CD4-positive, alpha-beta T cell treated with Interleukin-17A for 1 hour (primary cell): ENCODE measurements at regions not wholly inside any gene's neighbourhood (a gene's known extent, or its start where the extent isn't known, plus 50 kb on each side); places are given as distances from the start of the nearest gene placed in this dataset.

Experiments
- DNase-seq: peaks from one replicate; pipeline ENCODE4 v3.0.0-alpha.2; 2020

DNA sequence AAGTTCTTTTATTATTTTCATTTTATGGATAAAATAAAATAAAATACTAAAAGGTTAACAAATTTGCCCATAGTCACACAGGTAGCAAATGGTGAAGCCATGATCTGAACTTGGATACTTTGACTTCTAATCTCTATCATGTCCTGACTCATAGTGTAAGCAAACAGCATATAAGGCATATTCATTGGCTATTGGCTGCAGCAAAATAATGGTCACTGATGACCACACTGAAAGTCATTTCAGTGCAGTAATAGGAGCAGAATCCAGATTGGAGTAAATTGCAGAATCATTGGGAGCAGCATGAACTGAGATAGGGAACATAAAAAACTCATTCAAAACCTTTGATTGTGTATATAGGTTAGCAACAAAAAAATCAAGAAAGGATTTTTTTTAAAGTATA, 262.9 kb downstream of the PLA2G4A start:
- no peak for DNase-seq

DNA sequence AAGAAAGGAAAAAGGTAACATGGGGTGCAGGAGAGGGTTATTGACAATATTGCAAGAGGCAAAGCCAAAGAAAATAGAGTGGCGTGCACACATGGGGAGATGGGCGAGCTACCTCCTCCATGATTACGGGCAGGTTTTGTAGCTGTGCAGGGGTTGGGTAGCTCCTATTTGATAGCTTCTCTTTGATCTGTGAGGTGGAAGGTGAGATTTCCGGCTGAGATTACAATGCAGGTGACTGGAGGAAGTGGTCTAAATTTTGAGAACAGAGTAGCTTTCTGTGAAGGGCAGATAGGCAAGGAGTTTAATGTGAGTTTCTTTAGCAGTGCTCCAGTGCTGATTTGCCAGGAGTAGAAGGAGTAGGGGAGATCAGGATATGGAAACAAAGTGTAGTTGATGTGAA, 263.4 kb downstream of the PLA2G4A start:
- DNase-seq: peak; percentile 57

DNA sequence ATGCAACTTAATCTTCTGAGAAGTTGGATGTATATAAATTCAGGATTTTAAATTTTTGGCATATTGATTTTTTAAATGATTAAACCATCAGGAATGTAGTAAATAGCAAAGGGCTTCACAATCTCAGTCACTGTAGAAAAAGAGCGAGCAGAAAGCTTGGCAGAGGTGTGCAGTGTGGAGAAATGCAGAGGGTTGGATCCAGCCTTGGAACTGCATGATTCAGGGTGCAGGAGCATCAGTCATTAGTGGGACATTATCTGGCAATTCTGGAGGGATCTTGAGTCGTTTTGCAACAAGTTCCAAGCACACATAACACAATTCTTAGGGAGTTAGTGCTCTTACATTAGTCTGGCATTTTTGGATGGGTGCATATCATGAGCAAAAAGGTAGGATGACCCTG, 267.9 kb downstream of the PLA2G4A start:
- DNase-seq: no peak

DNA sequence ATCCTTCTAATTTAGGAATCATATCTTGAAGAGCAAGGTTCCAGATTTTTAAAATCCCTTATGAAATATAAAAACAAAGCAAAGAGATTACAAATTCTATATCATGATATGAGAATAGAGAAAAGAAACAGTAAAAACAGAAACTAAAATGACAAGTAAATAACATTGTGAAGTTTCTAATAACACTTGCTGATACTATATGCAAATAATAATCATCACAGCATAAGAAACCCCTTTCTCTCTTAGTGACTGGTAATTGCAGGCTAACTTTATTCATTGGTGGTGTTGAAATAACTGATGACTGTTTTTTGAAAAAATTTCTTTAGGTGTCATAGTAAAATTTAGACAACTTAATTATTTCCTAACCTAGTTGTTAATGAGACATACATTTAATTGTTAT, 281.6 kb downstream of the PLA2G4A start:
- no peak for DNase-seq

DNA sequence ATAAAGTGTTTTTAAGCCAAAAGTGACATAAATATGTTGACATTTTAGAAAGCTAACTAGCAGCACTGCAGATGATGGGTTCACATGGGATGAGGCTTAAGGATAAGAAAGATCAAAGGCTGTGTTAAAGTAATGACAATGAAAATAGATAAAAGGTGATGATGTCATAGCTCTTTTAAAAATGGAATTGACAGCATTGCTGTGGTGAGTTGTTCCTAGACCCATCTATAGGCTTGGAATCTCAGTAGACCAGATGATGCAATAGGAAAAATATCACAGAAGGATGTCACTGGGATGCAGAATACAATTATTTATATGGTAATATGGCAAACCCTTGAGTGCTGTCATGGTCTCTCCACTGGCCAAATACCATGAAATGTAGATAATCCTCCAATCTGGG, 286.0 kb downstream of the PLA2G4A start:
- DNase-seq: no peak

DNA sequence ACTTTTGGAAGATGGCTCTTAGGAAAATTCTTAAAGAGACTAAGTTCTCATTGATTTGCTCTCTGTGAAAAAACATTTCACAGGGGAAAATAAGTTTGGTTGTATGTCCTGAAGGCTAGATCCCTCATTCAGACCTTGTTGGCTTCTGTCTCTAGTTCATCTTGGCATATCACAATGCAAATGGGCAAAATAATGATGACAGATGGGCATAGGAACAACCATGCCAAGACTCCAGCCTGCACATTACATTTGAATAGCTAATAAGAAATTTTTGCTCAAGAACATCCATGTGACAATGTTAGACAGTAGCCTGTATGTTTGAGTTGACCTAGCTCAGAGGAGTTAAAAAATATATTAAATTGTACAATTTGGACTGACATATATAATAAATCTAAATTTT, 292.9 kb downstream of the PLA2G4A start:
- no peak for DNase-seq

DNA sequence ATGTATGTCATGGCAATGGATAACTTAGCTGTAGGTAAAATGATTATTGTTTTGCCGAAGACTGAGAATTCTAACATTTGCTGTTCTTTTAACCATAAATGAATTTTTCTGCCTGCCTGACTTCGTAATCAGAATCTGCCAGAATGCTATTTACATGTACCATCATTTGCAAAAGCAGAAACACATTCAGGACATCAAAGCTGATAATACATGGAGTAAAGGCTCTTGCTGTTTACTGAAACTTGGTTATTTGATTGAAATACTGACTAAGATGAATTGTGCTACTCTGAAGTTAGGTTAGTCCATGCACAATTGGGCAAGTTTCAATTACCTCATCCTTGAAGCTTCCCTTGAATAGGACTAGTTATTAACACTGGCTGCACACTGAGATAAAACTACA, 293.8 kb downstream of the PLA2G4A start:
- no peak for DNase-seq

DNA sequence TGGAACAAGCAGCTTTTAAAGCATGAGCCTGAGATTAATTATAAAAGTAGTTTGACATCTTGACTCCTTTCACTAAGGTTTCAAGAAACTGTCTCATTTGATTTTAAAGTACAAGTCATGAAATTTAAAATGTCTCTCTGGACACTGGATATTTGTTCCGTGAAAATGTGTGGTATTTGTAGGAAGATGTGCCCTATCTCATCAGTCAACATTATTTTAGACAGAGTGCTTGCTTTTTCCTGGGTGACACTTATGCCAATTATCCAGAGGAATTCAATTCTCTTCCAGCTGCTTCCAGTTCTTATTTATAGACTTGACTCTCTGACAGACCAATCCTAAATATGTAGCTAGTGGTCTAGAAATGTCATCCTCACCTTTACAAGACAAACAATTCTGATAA, 300.4 kb downstream of the PLA2G4A start:
- no peak for DNase-seq

DNA sequence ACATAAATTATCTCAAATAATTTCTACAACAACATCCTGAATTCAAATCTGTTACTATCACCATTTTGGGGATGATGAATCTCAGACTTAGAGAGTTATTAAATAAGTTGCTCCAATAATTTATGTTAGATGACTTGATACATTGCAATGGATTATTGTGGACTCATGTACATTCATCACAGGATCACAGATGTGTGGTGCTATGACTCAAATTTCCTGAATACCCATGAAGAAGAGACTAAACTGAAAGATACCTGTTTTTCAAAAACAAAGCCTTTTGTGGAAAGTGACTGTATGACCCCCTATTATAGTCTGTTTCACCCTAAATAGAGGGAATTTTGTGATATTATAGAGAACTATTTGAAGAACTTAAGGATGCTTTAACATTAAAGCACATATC, 315.0 kb downstream of the PLA2G4A start:
- no peak for DNase-seq

DNA sequence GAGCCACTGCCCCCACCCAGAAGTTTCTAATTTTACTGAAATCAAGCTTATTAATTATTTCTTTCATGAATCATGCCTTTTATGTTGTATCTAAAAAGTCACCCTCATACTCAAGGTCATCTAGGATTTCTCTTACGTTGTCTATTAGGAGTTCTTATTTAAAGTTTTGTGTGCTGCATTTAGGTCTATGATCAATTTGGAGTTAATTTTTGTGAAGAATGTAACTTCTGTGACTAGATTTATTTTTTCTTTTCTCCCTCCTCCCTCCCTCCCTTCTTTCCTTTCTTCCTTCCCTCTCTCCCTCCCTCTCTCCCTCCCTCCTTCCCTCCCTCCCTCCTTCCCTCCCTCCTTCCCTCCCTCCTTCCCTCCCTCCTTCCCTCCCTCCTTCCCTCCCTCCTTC, 317.6 kb downstream of the PLA2G4A start:
- DNase-seq: no peak

DNA sequence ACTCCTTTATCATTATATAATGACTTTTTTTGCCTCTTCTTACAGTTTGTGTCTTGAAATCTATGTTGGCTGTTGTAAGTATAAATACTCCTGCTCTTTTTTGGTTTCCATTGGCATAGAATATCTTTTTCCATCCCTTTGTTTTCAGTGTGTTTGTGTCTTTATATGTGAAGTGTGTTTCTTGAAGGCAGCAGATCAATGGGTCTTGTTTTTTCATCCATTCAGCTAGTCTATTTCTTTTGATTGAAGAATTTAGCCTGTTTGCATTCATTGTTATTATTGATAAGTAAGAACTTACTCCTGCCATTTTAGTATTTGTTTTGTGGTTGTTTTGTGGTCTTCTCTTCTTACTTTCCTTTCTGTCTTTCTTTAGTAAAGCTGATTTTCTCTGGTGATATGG, 322.8 kb downstream of the PLA2G4A start:
- no peak for DNase-seq

DNA sequence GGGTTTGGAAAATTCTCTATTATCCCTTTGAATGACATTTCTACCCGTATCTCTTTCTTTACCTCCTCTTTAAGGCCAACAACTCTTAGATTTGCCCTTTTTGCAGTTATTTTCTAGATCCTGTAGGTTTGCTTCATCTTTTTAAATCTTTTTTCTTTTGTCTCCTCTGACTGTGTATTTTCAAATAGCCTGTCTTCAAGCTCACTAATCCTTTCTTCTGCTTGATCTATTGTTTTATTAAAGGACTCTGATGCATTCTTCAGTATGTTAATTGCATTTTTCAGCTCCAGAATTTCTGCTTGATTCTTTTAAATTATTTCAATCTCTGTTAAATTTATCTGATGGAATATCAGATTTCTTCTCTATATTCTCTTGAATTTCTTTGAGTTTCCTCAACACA, 324.3 kb downstream of the PLA2G4A start:
- no peak for DNase-seq

DNA sequence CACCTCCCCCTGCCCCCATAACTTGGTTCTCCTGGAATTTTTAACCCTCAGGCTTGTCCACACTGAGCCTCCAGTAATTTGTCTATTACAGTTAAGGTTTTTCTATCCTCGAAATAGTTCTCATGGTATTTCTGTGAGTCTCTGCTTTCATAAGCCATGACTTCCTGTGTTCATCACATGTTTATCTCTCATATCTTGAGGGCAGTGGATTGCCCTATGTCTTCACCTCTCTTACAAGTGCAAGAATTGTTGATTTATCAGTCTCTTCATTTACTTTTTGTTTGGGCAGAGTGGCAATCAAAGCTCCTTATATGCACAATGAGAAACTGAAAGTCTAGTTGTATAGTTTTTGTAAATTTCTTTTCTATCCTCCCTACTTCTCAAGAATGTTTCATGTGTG, 328.4 kb downstream of the PLA2G4A start:
- peak; percentile 5 for DNase-seq

DNA sequence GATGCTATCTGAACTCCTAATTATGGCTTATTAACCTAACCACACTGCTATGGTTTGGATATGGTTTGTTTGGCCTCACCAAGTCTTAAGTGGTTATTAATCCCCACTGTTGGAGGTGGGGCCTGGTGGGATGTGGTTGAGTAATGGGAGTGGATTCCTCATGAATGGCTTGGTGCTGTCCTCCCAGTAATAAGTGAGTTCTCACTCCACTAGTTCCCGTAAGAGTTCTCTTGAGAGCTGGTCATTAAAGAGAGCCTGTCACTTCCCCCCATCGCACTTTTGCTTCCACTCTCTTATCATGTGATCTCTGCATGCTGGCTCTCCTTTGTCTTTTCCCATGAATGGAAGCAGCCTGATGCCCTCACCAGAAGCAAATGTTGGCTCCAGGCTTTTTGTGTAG, 328.8 kb downstream of the PLA2G4A start:
- no peak for DNase-seq

DNA sequence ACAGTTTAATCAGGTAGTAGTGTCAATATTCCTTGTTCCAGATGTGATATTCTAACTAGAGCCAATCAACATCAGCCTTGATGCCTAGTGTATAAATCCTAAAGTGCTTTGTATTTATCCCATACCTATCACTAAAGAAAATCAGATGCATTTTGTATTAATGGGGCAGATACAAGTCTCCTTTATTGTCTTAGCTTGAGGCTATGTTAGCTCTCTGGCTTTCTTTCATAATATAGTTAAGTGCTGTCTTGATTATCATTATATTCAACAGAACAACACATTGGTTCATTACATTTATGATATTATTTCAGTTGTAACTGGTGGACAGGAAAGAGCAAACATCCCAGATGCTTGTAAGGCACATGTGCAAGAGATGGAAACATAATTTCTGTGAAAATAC, 338.8 kb downstream of the PLA2G4A start:
- no peak for DNase-seq

DNA sequence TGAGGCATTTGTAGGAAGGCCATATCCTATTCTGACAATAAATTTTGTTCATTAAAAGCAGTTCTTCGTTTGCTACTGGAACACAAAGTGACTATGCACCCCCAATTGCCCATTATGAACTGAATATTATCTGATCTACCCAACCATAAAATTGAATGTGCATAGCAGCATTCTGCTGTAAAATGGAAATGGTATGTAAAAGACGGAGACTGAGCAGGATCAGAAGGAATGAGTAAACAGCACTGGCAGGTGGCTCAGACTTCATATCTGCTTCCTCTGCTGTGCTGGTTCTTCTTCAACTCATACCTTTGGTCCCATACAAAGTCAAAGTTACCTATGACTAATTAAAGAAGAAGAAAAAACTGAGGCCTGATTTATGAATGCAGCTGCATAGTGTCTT, 339.5 kb downstream of the PLA2G4A start:
- DNase-seq: no peak

DNA sequence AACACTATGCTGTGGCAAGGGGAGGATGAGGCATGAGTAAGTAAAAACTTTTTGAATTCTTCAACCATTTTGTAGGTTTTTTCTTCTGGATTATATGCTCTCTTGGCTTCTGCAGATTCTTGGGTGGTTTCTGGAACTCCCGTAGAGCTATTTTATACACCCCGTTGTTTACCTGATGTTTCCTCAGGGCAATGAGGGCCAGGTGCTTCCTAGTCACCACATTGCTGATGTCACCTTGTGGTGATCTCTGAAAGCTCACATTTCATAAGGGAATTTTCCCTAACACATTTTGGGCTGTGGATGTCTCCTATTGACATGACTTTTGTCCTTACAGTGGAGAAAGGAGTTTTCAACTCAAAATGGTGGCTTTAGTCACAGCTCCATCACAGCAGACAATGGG, 356.6 kb downstream of the PLA2G4A start:
- DNase-seq: no peak

DNA sequence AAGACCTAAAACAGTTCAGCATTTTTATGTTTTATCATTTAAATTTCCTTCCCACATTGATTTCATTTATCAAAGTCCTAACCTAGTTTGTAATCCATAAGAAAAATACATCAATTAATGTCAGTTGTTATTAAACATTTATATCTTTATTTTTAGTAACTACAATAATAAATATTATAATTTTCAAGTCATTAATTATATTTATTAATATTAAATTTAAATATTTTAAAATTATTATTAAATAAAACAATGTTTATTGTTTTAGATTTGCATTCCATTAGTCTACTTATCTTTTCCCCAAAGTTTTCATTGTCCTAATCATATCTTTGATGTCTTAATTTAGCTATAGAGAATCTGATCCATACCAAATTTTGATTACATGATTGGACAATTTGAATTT, 368.9 kb downstream of the PLA2G4A start:
- DNase-seq: no peak

DNA sequence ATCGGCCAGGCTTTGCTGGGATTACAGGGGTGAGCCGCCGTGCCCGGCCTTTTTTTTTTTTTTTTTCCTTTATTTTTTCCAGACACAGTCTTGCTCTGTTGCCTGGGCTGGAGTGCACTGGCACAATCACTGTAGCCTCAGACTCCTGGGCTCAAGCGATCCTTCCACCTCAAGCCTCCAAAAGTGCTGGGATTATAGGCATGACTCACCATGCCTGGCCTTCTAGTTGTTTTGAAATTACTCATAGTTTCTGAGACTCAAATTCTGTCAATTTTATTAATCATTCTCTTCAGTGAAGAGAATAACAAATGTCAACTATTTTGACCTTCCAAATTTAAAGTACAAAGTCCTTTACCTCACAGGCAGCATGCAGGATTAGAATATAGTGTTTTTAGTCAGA, 374.5 kb downstream of the PLA2G4A start:
- DNase-seq: no peak

DNA sequence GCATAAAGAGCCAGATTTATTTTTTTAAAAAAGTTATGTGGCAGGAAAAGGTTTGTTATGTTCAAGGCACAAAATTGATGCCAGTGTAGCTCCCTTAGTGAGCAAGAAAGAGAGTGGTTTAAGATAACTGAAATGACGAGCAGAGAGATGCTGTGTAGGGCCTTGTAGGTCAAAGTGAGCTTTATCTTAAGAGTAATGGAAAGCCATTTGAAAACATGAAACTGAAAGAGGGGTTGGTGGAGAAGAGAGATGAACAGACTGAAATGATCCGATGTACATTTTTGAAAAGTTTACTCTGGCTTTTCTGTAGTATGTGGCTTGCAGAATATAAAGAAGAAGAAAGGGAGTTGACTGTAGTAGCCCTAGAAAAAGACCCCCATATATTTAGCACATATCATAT, 383.6 kb downstream of the PLA2G4A start:
- no peak for DNase-seq

DNA sequence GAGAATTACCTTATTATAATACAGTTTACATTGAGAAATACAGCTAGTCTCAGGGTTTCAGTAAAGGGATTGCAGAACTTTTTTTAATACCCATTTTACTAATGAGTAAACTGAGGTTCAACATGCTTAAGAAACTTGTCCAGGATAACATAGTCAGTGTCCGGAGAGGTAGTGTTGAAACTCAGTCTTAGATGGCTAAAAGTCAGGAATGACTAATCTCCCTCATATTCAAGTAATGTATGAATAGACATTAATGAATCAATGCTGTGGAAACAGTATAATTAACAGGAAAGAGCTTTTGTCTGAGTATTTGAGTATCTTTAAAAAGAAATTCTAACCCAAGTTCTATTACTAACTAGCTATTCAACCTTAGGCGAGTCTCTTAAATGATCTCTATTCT, 397.6 kb downstream of the PLA2G4A start:
- no peak for DNase-seq

DNA sequence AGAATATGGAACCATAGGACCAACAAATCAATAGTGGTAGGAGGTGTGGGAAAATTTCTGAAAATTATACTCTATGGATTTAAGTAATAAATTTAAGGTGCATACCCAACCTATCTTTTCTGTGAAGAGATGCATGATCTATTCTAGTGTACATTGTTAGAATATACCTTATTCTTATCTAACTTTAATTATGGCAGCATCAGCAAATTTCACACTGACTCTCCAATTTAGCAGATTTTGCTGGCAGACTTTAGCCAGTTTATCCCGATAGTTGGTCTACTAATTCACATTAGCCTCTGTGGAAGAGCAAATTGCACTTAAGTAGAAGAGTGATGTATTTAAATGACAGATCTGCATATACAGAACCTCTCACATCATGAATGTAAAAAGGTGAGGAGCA, 400.0 kb downstream of the PLA2G4A start:
- DNase-seq: no peak

DNA sequence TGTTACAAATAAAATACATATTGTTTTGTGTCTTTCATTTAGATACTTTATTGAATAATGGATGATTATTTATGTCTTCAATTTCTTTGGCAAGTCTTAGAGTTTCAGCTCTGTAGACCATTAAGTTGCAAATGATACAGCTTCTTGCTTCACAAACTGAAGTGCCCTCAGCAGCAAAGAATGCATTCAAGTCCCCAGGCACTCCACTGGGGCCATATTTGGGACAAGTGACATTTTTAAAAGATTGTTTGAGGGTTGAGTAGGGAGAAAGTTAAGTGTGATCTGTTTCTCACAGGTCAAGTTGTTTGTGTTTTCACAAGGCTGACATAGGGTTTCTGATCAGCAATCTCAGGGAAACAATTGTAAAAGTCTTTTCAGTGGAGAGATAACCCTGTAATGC, 400.7 kb downstream of the PLA2G4A start:
- DNase-seq: no peak

DNA sequence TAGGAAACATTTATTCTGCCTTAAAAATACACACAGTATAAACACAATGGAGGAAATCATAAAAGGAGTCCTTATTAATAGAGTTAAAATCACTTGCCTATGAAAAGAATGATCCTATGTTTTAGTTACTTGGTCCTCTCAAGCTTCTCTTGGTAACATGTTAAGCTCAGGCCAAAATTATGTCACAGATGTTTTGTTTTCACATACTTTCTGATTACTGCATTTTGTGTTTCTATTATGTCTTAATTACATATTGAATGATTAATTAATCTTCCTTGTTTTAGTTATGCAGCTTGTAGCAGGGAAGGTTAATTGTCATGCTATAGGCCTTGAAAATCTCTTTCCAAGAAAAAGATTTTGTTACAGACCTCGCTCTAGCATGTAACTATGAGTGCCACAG, 406.0 kb downstream of the PLA2G4A start:
- DNase-seq: no peak

DNA sequence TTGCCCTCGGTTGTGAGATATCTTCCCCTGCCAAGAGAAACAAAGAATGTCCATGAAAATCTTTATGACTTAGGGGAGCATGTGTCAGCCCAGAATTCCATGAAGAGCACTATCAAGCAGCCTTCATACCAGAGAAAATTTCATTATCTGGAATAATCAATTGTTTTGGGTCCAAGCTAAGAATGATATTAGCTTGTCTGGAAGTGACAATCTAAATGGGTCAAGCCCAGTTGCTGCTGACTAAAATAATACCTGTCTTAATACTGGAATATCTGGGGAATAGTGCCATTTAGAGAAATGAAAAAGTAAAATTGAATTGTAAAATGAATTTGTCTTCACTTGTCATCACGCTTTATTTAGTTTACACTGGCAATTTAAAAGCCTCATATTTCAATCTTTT, 407.4 kb downstream of the PLA2G4A start:
- DNase-seq: no peak

DNA sequence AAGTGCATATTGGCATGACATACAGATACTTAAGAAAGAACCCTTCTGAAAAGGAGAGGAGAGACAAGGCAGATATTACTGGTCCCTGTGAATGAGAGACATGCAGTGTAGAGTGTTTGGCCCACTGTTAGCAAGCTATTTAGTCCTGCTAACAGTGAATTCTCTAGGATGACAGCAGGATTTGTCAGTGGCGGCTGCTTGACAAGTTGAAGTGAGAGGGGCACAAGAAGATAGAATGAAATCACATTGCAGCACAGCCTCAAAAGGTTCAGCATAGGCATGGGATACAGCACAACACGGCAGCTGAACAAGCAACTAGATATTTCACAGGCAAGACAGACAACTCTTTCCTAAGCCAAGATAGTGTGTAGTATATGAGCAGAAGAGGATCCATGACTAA, 407.9 kb downstream of the PLA2G4A start:
- DNase-seq: no peak

DNA sequence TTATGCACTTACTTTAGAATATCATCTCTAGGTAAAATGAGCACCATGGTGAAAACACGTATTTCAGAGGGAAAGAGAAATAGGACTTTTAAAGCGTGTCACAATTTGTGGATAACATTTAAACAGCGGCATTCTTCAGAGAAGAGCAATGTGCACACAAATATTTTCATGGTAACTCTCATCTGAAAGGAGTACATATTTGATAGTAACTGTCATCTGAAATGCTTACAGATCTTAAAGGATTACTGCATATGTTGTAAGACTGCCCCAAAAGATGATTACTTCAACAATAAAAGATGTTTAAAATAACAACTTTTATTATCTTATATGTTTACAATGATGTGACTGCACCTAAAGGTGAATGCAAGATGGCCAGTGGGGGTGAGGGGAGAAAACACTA, 408.8 kb downstream of the PLA2G4A start:
- no peak for DNase-seq
